OCI-LY1 (cell line): ENCODE measurements at regions not wholly inside any gene's neighbourhood (a gene's known extent, or its start where the extent isn't known, plus 50 kb on each side); places are given as distances from the start of the nearest gene placed in this dataset.

Source experiments
- CTCF ChIP-seq: fragments of 200-600 bp; sonication (generic), shearing (Covaris generic); IDR thresholded peaks from 2 replicates; pipeline ENCODE4 v1.5.1; 2017; ENCODE audit warnings: mild to moderate bottlenecking, antibody characterized with exemption, low read length, moderate library complexity, mixed read lengths
- EZH2 ChIP-seq: fragments of 200-600 bp; sonication (generic), shearing (Covaris generic); IDR thresholded peaks from 2 replicates; pipeline ENCODE4 v1.8.0; 2017; ENCODE audit warnings: borderline replicate concordance, mixed run types, mild to moderate bottlenecking, antibody characterized with exemption, low read length, moderate library complexity, mixed read lengths

GRCh38 chr4:114264877-114265291 is 285.4 kb upstream of the ARSJ start:
- TF ChIP-seq CTCF, result no peak
- no peak for TF ChIP-seq EZH2
